ENCODE measurements at regions not wholly inside any gene's neighbourhood (a gene's known extent, or its start where the extent isn't known, plus 50 kb on each side); places are given as distances from the start of the nearest gene placed in this dataset.
A peak's percentile ranks its signal among the peaks of the same experiment; 100 is the strongest.

DNA sequence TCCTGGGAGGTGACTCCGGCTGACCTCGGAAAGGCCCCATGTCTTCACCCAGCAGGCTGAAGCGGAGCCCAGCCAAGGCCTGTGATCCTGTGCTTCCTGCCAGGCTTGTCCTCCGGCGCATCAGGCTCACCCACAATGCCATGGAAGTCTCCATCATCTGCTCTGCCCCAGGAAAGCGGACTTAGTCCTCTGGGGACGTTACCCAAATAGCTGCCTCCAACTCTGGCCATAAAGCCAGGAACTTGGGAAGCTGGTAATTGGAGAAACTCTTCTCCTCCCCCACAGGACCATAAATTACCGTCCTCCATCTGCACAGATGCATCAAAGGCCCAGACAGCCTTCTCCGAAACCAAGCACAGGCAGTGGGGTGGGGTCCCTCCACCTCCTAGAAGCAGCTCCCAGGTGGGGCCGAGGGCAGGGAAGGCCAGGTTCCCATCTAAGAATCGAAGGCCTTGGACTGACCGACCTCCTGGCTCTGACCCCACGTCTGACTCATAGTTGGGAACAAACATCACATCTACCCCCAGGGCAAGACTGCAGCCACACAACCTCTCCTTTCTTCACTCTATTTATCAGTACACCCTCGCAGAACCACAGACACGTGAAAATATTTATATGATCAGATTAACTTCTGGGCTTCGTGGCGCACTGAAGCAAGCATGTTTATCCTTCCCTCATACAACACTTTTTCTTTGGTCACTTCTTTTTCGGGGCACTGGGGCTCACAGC lies 56.4 kb downstream of the PITPNM2 start:
- ChIA-PET CTCF (no interaction called here), POLR2A (no interaction called here), RAD21 (ENCODE audit: low non-redundant PET in 1 of 2, low total read pairs in 2 of 2, uncharacterized antibody in 2 of 2, unreplicated experiment in 2 of 2) (no interaction called here)
- Histone ChIP-seq H3K36me3 (ENCODE audit: control insufficient read depth in 1 of 2, insufficient read depth in 2 of 2, low read length in 2 of 2) (no peaks in the 10 kb centered on the region), H2AFZ (ENCODE audit: low read depth, low read length, poor library complexity, severe bottlenecking) (no peak overlapping the region), H3K79me2 (ENCODE audit: insufficient read depth, low read length) (no peaks in the 10 kb centered on the region; the same call in 1 of the 2 replicates), H3K4me2 (ENCODE audit: low read length) (peak overlapping the region; percentile 64), H3K9me2 (ENCODE audit: insufficient read depth) (no peaks in the 10 kb centered on the region), H3K4me3 (replicated peaks in 1 of 2; ENCODE audit: low read depth in 1 of 2, low read length in 2 of 2) (0 out of 4 replicates have a peak overlapping the region, but pooled peaks of 1 of the 2 experiments have one; percentile 6), H3K9ac (ENCODE audit: low read length) (peak overlapping the region; percentile 37; the same call in 1 of the 2 replicates), H3K4me1 (ENCODE audit: control insufficient read depth in 1 of 2, insufficient read depth in 2 of 2, low read length in 2 of 2) (peaks cover 35 to 47% of the 10 kb centered on the region in 2 experiments), H4K20me1 (ENCODE audit: insufficient read depth) (no peaks in the 10 kb centered on the region), H3K9me3 (ENCODE audit: control insufficient read depth in 1 of 2, insufficient read depth in 1 of 2, low read depth in 1 of 2, low read length in 2 of 2) (no peaks in the 10 kb centered on the region; a peak in 1 of 4 replicates), H3K27ac (ENCODE audit: low read depth, low read length) (peak overlapping the region; percentile 42), H3K27me3 (ENCODE audit: insufficient read depth, low read length) (no peaks in the 10 kb centered on the region)
- intact Hi-C loops (cut with micrococcal nuclease): no loop called here
- peak; percentile 70 for ATAC-seq
- TF ChIP-seq ZFX (IDR thresholded peaks at IDR 0.05) (no peak), JUND (IDR thresholded peaks at IDR 0.05) (peak; percentile 60), TCF7L2 (IDR thresholded peaks at IDR 0.05; ENCODE audit: borderline replicate concordance, extremely low read depth, insufficient read depth, insufficient read length) (peak; percentile 50), FOSL1 (IDR thresholded peaks at IDR 0.05; ENCODE audit: low read depth) (peak; percentile 74), YY1 (IDR thresholded peaks at IDR 0.05; ENCODE audit: extremely low read depth, insufficient replicate concordance, low read depth, low read length) (no peak), SP1 (IDR thresholded peaks at IDR 0.05; ENCODE audit: low read depth) (0 out of 2 replicates have a peak, but pooled peaks have one; percentile 24)
- TF ChIP-seq, protein P1, sequence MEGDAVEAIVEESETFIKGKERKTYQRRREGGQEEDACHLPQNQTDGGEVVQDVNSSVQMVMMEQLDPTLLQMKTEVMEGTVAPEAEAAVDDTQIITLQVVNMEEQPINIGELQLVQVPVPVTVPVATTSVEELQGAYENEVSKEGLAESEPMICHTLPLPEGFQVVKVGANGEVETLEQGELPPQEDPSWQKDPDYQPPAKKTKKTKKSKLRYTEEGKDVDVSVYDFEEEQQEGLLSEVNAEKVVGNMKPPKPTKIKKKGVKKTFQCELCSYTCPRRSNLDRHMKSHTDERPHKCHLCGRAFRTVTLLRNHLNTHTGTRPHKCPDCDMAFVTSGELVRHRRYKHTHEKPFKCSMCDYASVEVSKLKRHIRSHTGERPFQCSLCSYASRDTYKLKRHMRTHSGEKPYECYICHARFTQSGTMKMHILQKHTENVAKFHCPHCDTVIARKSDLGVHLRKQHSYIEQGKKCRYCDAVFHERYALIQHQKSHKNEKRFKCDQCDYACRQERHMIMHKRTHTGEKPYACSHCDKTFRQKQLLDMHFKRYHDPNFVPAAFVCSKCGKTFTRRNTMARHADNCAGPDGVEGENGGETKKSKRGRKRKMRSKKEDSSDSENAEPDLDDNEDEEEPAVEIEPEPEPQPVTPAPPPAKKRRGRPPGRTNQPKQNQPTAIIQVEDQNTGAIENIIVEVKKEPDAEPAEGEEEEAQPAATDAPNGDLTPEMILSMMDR (IDR thresholded peaks at IDR 0.05 in 2 of 3, conservative IDR thresholded peaks at IDR 0.05 in 1 of 3; ENCODE audit: borderline replicate concordance in 1 of 3, insufficient read depth in 1 of 3, low read depth in 2 of 3, low read length in 2 of 3): no peak
- BruUV-seq (replicated peaks): no TSS peak
- DNase-seq (ENCODE audit: low read depth, low spot score): peak; percentile 49

Data from HCT116 (cell line).